Tongue (tissue), 1 donor: ENCODE measurements at regions not wholly inside any gene's neighbourhood (a gene's known extent, or its start where the extent isn't known, plus 50 kb on each side); places are given as distances from the start of the nearest gene placed in this dataset.
"Not testable (repeated sequence)": the region's sequence is repeated elsewhere in the genome, so short reads cannot be mapped to it uniquely, and the experiment has no call there.

Source experiments
- DNase-seq: peaks from one replicate; pipeline ENCODE4 v3.0.0-alpha.2; 2015

DNA sequence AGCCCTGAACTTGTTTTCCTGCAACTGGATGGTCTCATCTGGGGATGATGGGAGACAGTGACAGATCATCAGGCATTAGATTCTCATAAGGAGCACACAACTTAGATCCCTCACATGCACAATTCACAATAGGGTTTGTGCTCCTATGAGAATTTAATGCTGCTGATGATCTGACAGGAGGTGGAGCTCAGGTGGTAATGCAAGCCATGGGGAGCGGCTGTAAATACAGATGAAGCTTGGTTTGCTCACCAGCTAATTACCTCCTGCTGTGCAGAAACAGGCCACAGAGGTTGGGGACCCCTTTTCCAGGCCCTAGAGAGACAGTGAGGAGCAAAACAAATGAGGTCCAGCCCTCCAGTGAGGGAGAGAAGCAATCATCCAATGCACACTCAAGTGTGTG, 168.6 kb downstream of the RGS9 start:
- no peak for DNase-seq

DNA sequence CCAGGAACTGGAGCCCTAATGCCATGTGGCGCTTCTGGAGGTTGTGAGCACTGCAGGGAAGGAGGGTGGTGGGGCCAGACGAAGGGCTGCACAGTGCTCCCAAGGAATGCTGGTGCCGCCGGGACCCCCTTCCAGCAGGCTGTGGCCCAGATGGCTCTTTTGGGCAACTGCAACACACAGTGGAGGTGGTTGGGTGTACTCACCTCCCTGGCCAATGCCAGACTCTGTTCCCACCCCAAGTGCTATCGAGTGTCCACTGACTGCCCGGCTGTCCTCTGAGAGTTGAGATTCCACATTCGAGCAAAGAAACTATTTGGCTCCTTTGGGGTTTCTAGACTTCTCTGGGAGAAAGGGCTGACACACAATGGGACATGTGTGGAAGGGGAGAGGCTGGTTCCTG, 167.9 kb downstream of the RGS9 start:
- DNase-seq = no peak

DNA sequence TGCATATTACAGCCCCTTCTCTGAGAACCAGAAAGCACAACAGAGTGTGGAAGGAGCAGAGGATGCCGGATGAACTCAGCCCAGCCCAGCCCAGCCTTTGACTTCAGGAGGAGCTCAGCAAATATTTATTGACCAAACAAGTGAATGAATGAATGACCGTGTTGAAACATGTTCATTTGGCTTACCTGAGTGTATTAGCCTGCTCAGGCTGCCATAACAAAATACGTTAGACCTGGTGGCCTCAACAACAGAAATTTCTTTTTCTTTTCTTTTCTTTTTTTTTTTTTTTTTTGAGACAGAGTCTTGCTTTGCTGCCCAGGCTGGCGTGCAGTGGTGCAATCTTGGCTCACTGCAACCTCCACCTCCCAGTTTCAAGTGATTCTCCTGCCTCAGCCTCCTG, 164.7 kb downstream of the RGS9 start:
- not testable (repeated sequence) for DNase-seq

DNA sequence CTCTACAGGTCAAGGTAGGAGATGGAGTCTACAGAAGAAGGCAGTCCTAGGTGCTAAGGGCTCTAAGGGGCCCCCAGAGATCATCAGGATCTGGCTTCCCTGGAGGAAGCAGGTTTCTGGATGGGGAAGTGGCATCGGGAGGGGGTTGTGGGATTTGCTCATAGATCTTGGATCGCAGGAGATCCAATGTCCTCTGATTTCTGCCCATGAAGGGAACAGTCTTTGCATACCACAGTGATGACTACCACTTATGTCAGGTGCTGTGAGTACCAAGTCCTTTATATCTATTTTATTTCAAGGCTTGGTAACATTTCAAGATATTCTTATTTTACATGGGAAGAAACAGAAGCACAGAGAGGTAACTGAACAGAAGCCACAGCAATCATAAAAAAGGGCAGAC, 164.0 kb downstream of the RGS9 start:
- no peak for DNase-seq

DNA sequence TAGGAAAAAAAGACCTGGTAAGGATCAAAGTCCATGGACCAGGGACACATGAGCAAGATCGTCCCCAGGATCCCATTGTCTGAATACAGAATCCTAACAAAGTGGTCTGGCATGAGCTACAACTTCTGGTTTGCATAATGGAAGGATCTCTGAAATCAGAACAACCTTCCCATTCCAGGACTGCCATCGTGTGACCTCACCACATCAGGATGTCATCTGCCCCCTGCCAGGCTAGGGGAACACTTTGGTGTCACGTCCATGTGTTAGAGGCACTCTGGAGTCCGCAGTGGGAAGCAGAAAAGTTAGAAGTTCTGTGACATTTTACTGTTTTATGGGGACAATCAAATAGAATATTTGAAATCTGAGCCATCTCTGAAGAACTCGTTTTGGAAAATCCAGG, 160.7 kb downstream of the RGS9 start:
- DNase-seq = no peak

DNA sequence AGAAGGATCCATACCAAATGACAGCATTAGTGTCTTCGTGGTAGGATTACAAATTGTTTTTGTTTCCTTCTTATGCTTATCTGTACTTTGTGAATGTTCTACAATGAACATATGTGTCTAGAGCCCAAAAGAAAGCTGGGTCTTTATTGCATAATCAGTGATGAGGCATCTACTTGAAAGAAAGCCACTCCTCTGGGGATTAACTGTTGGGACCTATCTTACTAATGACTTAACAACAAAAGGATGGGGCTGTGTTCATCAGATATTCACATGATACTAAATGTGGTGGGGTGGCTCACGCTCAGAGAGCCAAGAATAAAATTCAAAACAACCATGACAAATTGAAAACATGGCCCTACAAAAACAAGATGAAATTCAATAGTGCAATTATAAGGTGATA, 160.2 kb downstream of the RGS9 start:
- no peak for DNase-seq

DNA sequence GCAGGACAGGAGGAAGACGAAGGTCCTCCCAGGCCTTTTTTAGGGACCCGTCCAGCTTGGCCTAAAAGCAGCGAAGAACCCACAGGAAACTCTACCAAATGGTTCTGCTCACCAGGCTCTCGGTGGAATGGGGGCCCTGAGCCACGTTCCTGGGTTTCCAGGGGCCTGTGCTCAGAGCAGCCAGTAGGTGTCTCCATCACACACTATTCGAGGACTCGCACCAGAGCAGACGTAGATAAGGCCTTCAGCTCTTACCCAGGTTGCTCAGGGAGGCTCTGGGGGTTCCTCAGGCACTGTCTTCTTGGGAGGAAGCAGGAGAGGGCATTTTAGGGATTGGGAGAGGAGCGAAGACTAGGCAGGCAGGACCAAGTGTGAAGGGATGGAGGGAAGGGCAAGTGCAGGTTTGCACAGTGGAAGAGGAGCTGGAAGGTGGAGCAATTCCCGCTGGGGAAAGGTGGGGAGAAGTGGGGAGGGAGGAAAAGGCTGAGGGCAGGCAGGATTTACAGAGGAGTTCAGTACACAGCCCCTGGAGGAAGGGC, 157.1 kb downstream of the RGS9 start:
- peak; percentile 80 for DNase-seq

DNA sequence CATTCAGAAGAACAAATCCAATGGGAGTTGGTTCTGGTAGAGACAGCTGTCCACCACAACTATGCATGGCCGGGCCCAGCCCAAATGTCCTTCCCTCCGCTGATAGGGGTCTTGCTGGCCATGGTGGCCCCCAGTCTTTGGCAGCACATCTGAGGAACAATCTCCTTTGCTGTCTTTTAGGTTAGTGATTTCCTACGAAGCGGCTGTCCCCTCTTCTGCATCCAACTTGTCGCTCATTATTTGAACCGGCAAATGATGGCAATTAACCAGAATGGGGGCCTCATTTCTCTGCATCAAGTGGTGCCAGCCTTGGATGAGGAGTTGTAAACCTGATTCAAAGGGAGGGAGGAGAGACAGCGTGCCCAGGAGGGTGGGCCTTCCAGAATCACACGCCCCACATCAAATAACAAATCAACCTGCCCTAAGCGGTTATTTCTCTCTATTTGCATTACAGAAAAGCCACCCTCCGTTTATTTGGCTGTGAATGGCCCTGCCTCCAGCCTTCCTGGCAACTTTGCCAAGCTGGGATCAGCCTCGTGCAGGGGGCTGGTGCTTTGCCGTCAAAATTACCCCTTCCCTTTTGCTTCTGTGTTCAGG, 156.5 kb downstream of the RGS9 start:
- no peak for DNase-seq

DNA sequence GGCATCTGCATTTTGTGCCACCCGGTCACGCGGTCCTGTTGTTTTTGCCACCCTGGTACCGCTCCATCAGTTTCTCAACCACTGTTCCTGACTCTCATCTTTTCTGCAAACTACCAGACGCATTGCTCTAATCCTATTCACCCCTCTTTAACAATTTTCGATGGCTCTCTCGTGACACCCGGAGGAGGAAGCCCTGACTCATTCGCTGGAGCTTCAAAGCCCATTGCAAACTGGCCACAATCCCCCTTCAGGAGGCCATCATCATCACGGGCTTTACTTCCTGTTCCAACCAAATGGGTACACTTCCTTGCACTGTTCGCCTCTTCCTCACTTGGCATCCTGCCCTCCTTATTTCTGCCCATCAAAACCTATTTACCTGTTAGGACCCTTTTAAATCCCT, 155.3 kb downstream of the RGS9 start:
- no peak for DNase-seq

DNA sequence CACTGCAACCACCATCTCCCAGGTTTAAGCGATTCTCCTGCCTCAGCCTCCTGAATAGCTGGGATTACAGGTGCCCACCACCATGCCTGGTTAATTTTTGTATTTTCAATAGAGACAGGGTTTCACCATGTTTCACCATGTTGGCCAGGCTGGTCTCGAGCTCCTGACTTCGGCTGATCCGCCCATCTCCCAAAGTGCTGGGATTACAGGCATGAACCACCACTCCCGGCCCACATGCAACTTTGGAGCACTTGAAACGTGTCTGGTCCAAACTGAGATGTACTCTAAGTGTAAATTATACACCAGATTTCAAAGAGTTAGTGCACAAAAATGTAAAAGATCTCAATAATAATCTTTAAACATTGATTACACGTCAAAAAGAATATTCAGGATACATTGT, 154.1 kb downstream of the RGS9 start:
- DNase-seq = not testable (repeated sequence)

DNA sequence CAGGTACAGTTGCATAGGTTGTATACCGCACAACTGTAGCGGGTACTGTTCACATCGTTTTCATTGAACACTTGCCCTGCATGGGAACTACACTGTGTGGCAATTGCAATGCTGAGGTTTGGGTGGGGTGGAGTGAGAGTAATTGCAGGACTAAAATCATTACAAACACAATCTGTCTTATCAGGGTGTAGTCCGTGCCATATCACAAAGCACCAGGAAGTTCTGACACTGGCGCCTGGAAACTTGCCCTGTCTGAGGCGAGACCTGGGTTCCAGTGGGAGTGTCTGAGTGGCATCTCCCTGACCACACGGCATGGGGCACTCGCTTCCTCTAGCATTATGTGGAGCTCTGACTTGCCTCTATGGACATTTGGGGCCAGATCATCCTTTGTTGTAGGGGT, 153.4 kb downstream of the RGS9 start:
- no peak for DNase-seq

DNA sequence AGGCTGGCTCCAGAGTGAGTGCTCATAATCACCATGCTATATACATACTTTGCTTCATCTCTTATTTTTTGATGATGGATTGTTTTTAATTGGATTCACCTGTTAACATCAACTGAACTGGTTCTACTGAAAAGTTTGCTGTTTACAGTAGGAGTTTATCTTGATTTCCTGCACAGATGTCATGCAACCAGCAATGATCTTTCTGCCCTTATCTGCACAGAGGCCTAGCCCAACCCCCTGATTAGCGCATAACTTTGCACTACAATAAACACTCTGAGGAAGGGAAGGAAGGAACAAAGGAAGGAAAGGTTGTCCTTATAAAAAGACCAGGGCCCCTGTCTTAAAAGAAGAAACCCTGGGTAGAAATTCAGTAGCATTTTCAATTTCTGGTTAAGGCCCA, 152.9 kb downstream of the RGS9 start:
- DNase-seq = no peak

DNA sequence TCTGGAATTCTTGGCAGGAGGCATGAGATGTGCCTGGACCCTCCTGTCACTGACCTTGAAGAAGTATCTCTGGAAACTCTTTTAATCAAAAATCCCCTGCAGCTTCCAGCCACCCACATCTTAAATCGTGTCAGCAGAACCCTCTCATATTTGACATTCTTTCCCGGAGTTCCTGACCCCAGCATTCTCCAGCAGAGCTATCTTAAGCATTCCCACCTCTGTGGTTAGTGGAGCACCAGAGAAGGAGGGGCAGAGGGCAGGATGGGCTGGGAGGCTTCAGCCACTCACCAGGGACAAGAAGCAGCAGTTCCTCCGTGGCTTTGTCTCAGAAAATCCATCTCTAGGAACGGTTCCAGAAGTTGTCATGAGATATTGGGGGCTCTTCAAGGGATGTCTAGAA, 149.9 kb downstream of the RGS9 start:
- no peak for DNase-seq

DNA sequence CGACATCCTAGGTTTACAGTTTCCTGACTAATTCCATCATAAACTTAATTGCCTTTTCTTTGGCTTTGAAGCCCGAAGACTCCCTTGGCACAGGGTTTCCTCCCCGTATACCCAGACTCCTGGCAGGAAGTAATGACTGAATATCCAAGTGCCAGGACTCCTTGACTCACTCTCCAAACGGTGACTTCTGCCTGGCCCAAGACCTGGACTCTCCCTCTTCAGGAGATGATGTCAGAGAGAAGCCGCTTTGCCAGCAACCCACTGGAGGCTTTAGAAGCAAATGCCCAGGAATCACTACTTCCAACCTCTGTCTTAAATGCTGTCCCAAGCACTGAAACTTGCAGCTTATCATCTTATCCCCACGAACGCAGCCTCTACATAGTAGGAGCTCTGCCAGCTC, 146.5 kb downstream of the RGS9 start:
- no peak for DNase-seq

DNA sequence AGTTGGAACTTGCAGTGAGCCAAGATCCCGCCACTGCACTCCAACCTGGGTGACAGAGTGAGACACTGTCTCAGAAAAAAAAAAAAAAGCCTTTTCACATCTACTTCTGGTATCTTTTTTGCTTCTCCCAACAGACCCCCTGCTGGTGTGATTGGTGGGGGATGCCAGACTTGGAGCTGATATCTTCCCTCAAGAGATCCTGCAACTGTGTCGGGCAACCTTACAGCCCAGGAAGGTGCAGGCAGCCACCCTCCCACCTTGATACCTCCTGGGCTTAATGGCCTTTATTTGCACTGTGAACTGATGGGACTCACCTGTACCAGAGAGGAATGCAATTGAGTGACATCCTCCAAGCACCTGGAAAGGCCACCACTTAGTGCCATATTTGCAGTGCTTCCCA, 142.3 kb downstream of the RGS9 start:
- no peak for DNase-seq

DNA sequence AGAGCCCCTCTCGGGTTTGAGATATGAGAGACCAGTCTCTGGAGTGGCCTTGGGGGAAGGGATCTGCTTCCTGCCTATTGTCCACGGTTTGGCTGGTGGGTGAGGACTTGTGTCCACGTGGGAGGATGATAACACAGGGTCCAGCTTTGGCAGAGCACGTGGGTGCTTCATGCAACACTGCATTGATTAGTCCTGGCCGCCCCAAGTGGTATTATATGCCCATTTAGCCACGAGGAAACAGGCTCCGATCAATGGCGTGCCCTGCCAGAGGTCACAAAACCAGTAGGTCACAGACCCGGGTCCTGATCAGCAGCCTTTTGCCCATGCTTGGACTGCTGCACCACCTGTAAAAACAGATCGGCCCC, 141.6 kb downstream of the RGS9 start:
- DNase-seq = no peak

DNA sequence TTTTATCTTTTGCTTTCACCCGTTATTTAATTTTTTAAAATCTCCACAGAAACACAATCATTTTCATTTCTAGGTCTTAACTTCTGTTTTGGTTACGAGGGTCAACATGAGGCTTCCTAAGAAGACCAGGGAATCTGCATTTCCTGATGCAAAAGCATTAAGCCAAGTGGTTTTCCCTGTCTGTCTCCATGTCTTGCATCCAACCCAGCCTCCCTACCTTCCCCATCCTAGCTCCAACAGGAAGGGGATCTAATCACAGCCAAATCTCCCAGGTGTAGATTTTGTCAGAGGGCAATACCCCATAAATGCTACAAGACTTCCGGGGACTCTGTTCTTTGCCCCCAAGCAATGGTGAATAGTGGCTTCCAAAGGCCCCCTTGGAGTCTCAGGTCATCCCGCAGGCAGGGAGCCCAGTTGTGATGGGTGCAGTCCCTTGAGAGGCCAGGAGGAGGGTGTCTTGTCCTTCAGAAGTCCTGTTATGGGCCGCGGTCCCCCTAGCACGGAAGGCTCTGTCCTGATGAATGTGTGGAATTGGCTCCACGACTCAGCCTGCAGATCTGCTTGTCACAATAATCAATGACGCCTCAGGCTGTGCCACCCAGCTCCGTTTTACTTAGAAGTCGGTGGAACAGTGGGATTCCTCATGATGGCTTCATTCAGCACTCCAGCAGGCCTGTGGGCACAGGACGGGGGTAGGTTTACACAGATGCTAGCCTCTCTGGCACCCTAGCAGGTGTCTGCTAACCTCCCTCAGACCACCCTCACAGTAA, 141.1 kb downstream of the RGS9 start:
- DNase-seq = peak; percentile 57

DNA sequence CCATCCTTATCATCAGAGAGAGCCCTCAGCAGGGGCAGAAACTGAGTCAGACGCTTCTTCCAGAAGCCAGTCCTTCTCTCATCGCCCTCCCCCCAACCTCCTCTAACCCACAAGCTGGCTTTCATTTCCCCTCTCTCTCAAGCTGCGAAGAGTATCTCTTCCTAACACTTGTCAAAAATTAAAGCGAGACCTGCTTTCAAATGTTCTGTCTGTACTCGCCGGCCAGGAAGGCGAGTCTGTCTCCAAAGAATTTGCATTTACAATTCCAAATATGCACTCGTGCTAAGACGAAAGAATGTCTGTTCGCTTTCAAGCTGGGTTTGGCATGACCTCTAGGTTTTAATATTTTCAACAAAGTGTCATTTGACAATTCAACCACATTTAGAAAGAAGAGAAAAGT, 140.4 kb downstream of the RGS9 start:
- no peak for DNase-seq
